ENCODE measurements at regions not wholly inside any gene's neighbourhood (a gene's known extent, or its start where the extent isn't known, plus 50 kb on each side); places are given as distances from the start of the nearest gene placed in this dataset.

DNA sequence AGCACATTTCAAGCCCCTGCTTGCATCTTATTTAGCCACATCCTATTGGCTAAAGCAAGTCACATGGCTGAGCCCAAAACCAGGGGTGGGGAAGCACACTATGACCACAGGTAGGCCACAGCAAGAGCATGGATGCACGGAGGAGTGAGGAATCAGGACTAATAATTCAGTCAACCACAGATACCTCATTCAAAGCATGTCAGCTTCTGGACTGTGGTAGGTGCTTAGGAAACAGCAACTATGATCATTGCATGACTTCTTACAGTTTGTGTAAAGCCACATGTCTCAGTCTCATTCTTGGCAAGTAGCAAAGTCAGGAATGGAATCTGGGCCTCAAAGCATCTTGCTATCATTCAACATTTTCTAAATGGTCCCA is 79.0 kb upstream of the EMX2 start:
- Histone ChIP-seq H4K20me1 (replicated peaks; ENCODE audit: control insufficient read depth, insufficient read depth, low read length) (no peaks in the 10 kb centered on the region), H3K27ac (ENCODE audit: extremely low read depth, low read depth, low read length) (no peak overlapping the region), H3K4me1 (replicated peaks in 1 of 2; ENCODE audit: control insufficient read depth in 2 of 2, insufficient read depth in 2 of 2, low read length in 2 of 2) (peaks cover 0 to 6% of the 10 kb centered on the region in 2 experiments; a peak in 3 of 5 replicates), H3K9me1 (ENCODE audit: control insufficient read depth, insufficient read depth, low read length) (no peaks in the 10 kb centered on the region), H3K36me3 (ENCODE audit: control insufficient read depth, insufficient read depth, low read length) (no peaks in the 10 kb centered on the region), H3K4me2 (ENCODE audit: insufficient read depth, low read length) (no peak overlapping the region), H3K4me3 (no peak overlapping the region), H3K79me2 (ENCODE audit: control insufficient read depth, insufficient read depth, low read length) (no peaks in the 10 kb centered on the region), H3K9ac (ENCODE audit: insufficient read depth in 1 of 2, low read depth in 2 of 2, low read length in 2 of 2) (no peak overlapping the region), H2AFZ (ENCODE audit: low read depth, low read length) (no peak overlapping the region), H3K27me3 (ENCODE audit: control insufficient read depth in 2 of 2, insufficient read depth in 2 of 2, low read length in 2 of 2) (peaks cover 0 to 19% of the 10 kb centered on the region in 2 experiments; a peak in 2 of 5 replicates), H3K9me3 (replicated peaks; ENCODE audit: control insufficient read depth, insufficient read depth, low read depth, low read length) (peaks cover 5% of the 10 kb centered on the region; the same call in 1 of the 2 replicates)
- no TSS peak for BruUV-seq (replicated peaks)
- POLR2A ChIA-PET: interaction anchor here (1.2 kb wide), 1 partner anchor 12 kb away, joined by 3 read pairs; no protein-coding TSS in a partner anchor
- WGBS (ENCODE audit: insufficient coverage, low coverage, missing lambda C conversion rate): 0% methylated on average over 1 of the region's 1 CpG
- TF ChIP-seq, protein P1, sequence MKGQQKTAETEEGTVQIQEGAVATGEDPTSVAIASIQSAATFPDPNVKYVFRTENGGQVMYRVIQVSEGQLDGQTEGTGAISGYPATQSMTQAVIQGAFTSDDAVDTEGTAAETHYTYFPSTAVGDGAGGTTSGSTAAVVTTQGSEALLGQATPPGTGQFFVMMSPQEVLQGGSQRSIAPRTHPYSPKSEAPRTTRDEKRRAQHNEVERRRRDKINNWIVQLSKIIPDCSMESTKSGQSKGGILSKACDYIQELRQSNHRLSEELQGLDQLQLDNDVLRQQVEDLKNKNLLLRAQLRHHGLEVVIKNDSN (CRISPR knock-in tag; IDR thresholded peaks at IDR 0.05): peak; percentile 57
- no peak for TF ChIP-seq SP2 (IDR thresholded peaks at IDR 0.05; ENCODE audit: extremely low read depth, low read depth, low read length, poor library complexity, severe bottlenecking)
- TF ChIP-seq RUNX1 (IDR thresholded peaks at IDR 0.05; ENCODE audit: low read depth): no peak
- TF ChIP-seq EP400 (IDR thresholded peaks at IDR 0.05): no peak
- TF ChIP-seq ZNF561 (CRISPR knock-in tag; conservative IDR thresholded peaks at IDR 0.05): no peak
- TF ChIP-seq, protein P2, sequence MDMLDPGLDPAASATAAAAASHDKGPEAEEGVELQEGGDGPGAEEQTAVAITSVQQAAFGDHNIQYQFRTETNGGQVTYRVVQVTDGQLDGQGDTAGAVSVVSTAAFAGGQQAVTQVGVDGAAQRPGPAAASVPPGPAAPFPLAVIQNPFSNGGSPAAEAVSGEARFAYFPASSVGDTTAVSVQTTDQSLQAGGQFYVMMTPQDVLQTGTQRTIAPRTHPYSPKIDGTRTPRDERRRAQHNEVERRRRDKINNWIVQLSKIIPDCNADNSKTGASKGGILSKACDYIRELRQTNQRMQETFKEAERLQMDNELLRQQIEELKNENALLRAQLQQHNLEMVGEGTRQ (CRISPR knock-in tag; IDR thresholded peaks at IDR 0.05): 0 out of 2 replicates have a peak, but pooled peaks have one; percentile 18
- TF ChIP-seq COPS2 (conservative IDR thresholded peaks at IDR 0.05): no peak
- no peak for TF ChIP-seq POLR2AphosphoS5 (IDR thresholded peaks at IDR 0.05; ENCODE audit: control insufficient read depth, insufficient read depth, low read depth, low read length)
- intact Hi-C loops (cut with micrococcal nuclease) (no loop called here), in situ Hi-C loops (cut with MboI) (no loop called here)
- FAIRE-seq (no peak), DNase-seq (ENCODE audit: extremely low read depth in 1 of 4, low spot score in 3 of 4) (no peak), ATAC-seq (no peak)
- CTCF ChIA-PET (ENCODE audit: low intra/inter-chr PET ratio): no interaction called here

Data from K562 (cell line).